HL-60 (cell line): ENCODE measurements at regions not wholly inside any gene's neighbourhood (a gene's known extent, or its start where the extent isn't known, plus 50 kb on each side); places are given as distances from the start of the nearest gene placed in this dataset.

ENCODE experiments used
- DNase-seq, 2 experiments: peaks; one replicate each; pipeline ENCODE4 v3.0.0-alpha.2; 2010 to 2020; ENCODE audit warnings: low read depth in 1 of 2, low spot score in 1 of 2
- H3K27ac ChIP-seq: fragments of 250-450 bp; sonication (Bioruptor Pico); replicated peaks from 2 replicates; pipeline ENCODE4 v1.5.1; 2020; ENCODE audit warnings: mild to moderate bottlenecking, moderate library complexity
- H3K27me3 ChIP-seq: fragments of 250-450 bp; sonication (Bioruptor Pico); 2 replicates; pipeline ENCODE4 v1.5.1; 2021; ENCODE audit warnings: mild to moderate bottlenecking, moderate library complexity; ENCODE audit not compliant: insufficient read depth, poor library complexity, severe bottlenecking
- H3K4me3 ChIP-seq: replicated peaks from 2 replicates; pipeline ENCODE4 v1.5.1; 2011; ENCODE audit warnings: mild to moderate bottlenecking, control low read depth, low read length; ENCODE audit not compliant: insufficient read depth
- GABPA ChIP-seq: IDR thresholded peaks from 2 replicates; pipeline ENCODE4 v1.6.1; 2012; ENCODE audit warnings: low read depth
- POLR2AphosphoS5 ChIP-seq: IDR thresholded peaks from 2 replicates; pipeline ENCODE4 v1.6.1; 2012; ENCODE audit warnings: low read depth
- SPI1 ChIP-seq: IDR thresholded peaks from 2 replicates; pipeline ENCODE4 v1.6.1; 2012; ENCODE audit warnings: low read depth, mild to moderate bottlenecking, borderline replicate concordance
- TF ChIP-seq, protein P1 (sequence below): IDR thresholded peaks from 2 replicates; pipeline ENCODE4 v1.6.1; 2012; ENCODE audit warnings: low read depth; ENCODE audit not compliant: insufficient replicate concordance
- TF ChIP-seq, protein P2 (sequence below): IDR thresholded peaks from one replicate; pipeline ENCODE4 v1.5.1; 2011; ENCODE audit warnings: low read length, control low read depth, inconsistent platforms; ENCODE audit not compliant: insufficient read depth

DNA sequence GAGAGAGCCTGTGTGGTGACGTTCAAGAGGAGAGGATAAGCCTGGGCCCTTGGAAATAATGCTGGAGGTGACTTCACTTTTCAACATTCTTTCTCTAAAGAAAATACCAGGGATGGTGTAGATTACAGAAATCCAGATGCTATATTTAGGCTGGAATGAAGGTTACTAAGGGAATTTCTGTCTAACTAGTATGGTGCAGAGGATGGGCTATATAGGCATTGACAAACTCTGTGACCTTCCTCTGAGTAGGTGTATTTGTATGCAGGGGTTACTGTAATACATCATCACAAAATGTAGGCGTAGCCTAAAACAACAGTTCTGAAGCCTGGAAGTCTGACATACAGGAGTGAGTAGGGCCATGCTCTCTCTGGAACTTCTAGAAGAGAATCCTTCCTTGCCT, 155.3 kb upstream of the INHBA start:
- Histone ChIP-seq H3K27ac (no peak overlapping the region), H3K27me3 (no peaks in the 10 kb centered on the region), H3K4me3 (no peak overlapping the region)
- no peak for DNase-seq
- TF ChIP-seq POLR2AphosphoS5: no peak
- TF ChIP-seq, protein P1, sequence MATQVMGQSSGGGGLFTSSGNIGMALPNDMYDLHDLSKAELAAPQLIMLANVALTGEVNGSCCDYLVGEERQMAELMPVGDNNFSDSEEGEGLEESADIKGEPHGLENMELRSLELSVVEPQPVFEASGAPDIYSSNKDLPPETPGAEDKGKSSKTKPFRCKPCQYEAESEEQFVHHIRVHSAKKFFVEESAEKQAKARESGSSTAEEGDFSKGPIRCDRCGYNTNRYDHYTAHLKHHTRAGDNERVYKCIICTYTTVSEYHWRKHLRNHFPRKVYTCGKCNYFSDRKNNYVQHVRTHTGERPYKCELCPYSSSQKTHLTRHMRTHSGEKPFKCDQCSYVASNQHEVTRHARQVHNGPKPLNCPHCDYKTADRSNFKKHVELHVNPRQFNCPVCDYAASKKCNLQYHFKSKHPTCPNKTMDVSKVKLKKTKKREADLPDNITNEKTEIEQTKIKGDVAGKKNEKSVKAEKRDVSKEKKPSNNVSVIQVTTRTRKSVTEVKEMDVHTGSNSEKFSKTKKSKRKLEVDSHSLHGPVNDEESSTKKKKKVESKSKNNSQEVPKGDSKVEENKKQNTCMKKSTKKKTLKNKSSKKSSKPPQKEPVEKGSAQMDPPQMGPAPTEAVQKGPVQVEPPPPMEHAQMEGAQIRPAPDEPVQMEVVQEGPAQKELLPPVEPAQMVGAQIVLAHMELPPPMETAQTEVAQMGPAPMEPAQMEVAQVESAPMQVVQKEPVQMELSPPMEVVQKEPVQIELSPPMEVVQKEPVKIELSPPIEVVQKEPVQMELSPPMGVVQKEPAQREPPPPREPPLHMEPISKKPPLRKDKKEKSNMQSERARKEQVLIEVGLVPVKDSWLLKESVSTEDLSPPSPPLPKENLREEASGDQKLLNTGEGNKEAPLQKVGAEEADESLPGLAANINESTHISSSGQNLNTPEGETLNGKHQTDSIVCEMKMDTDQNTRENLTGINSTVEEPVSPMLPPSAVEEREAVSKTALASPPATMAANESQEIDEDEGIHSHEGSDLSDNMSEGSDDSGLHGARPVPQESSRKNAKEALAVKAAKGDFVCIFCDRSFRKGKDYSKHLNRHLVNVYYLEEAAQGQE: no peak
- no peak for TF ChIP-seq SPI1
- no peak for TF ChIP-seq GABPA
- TF ChIP-seq, protein P2, sequence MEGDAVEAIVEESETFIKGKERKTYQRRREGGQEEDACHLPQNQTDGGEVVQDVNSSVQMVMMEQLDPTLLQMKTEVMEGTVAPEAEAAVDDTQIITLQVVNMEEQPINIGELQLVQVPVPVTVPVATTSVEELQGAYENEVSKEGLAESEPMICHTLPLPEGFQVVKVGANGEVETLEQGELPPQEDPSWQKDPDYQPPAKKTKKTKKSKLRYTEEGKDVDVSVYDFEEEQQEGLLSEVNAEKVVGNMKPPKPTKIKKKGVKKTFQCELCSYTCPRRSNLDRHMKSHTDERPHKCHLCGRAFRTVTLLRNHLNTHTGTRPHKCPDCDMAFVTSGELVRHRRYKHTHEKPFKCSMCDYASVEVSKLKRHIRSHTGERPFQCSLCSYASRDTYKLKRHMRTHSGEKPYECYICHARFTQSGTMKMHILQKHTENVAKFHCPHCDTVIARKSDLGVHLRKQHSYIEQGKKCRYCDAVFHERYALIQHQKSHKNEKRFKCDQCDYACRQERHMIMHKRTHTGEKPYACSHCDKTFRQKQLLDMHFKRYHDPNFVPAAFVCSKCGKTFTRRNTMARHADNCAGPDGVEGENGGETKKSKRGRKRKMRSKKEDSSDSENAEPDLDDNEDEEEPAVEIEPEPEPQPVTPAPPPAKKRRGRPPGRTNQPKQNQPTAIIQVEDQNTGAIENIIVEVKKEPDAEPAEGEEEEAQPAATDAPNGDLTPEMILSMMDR: no peak

DNA sequence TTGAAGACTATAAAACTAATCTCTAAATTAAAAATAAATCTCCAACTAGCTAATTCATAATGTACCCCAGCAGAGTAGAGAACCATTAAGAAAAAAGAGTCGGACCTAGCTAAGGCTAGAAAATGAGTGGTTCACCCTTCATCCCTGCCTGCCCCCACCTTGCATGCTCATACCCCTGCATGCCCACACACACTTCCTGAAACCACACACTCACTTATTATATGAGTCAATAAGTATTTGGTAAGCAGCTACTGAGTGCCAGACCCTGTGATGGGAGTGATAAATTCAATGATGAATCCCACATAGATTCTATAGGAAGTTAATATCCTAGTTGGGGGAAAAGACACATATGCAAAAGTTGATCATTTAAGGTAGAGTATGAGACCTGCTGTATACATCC, 152.9 kb upstream of the INHBA start:
- no peak for DNase-seq
- no peaks in the 10 kb centered on the region for H3K27me3 ChIP-seq
- H3K4me3 ChIP-seq: no peak overlapping the region
- no peak overlapping the region for H3K27ac ChIP-seq
- TF ChIP-seq, protein P1: no peak
- TF ChIP-seq POLR2AphosphoS5 (no peak), GABPA (no peak), SPI1 (no peak)
- TF ChIP-seq, protein P2: no peak

DNA sequence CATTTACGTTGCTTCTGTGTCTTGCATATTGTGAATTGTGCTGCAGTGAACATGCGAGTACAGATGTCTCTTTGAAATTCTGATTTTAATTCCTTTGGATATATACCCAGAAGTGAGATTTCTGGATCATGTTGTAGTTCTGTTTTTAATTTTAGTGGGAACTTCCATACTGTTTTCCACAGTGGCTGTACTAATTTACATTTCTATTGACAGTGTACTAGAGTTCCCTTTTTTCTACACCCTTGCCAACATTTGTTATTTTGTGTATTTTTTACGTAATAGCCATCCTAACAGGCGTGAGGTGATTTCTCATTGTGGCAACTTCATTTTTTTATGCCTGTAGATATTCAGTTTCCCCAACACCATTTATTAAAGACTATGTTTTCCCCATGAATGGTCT, 144.7 kb upstream of the INHBA start:
- Histone ChIP-seq H3K27ac (peak overlapping the region; percentile 33), H3K4me3 (no peak overlapping the region), H3K27me3 (no peaks in the 10 kb centered on the region)
- TF ChIP-seq SPI1 (peak; percentile 58), POLR2AphosphoS5 (no peak)
- DNase-seq: no peak

DNA sequence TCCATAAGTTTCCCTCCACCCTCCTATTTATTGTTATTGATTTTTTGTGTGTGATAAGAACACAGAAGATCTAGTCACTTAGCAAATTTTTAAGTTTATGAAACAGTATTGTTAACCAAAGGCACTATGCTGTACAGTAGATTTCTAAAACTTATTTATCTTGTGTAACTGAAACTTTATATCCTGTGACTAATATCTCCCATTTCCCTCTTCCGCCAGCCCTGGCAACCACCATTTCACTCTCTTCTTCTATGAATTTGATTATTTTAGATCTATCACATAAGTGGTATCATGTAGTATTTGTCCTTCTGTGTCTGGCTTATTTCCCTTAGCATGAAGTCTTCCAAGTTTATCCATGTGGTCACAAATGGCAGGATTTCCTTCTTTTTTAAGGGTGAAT, 144.3 kb upstream of the INHBA start:
- H3K27ac ChIP-seq: no peak overlapping the region; the same call in 1 of the 2 replicates
- no peaks in the 10 kb centered on the region for H3K27me3 ChIP-seq
- no peak overlapping the region for H3K4me3 ChIP-seq
- TF ChIP-seq, protein P1: no peak
- TF ChIP-seq, protein P2: no peak
- no peak for TF ChIP-seq SPI1
- TF ChIP-seq POLR2AphosphoS5: no peak
- no peak for TF ChIP-seq GABPA
- no peak for DNase-seq
